Osteoblast (primary cell): ENCODE measurements at regions not wholly inside any gene's neighbourhood (a gene's known extent, or its start where the extent isn't known, plus 50 kb on each side); places are given as distances from the start of the nearest gene placed in this dataset.

Source experiments
- DNase-seq: peaks from one replicate; pipeline ENCODE4 v3.0.0; 2011; ENCODE audit warnings: low spot score, mixed read lengths; ENCODE audit not compliant: insufficient read length; ENCODE audit errors: missing footprints
- H2AFZ ChIP-seq: 2 replicates; pipeline ENCODE4 v1.6.0; 2011; ENCODE audit warnings: mild to moderate bottlenecking, low read length
- H3K27ac ChIP-seq: 2 replicates; pipeline ENCODE4 v1.5.1; 2011; ENCODE audit warnings: mild to moderate bottlenecking, low read depth, low read length, moderate library complexity
- H3K27me3 ChIP-seq: 2 replicates; pipeline ENCODE4 v1.6.0; 2012; ENCODE audit warnings: mild to moderate bottlenecking, control low read depth, inconsistent platforms, low read length, moderate library complexity; ENCODE audit not compliant: insufficient read depth
- H3K36me3 ChIP-seq: 2 replicates; pipeline ENCODE4 v1.5.1; 2011; ENCODE audit warnings: mild to moderate bottlenecking, low read length, control low read depth, moderate library complexity; ENCODE audit not compliant: insufficient read depth
- H3K4me1 ChIP-seq: 2 replicates; pipeline ENCODE4 v1.5.1; 2011; ENCODE audit warnings: mild to moderate bottlenecking, low read length, control low read depth, moderate library complexity; ENCODE audit not compliant: insufficient read depth
- H3K4me2 ChIP-seq: 2 replicates; pipeline ENCODE4 v1.6.0; 2011; ENCODE audit warnings: mild to moderate bottlenecking, low read length; ENCODE audit not compliant: insufficient read depth
- H3K4me3 ChIP-seq: fragments of 200-600 bp; sonication (generic); 3 replicates; pipeline ENCODE4 v1.5.1; 2012; ENCODE audit warnings: mild to moderate bottlenecking, low read length, inconsistent platforms; ENCODE audit not compliant: insufficient read depth
- H3K79me2 ChIP-seq: 2 replicates; pipeline ENCODE4 v1.6.0; 2012; ENCODE audit warnings: mild to moderate bottlenecking, low read length, control low read depth, inconsistent platforms; ENCODE audit not compliant: insufficient read depth
- H3K9me3 ChIP-seq: 2 replicates; pipeline ENCODE4 v1.5.1; 2011; ENCODE audit warnings: low read depth, low read length, control low read depth
- H4K20me1 ChIP-seq: 2 replicates; pipeline ENCODE4 v1.6.0; 2012; ENCODE audit warnings: mild to moderate bottlenecking, low read length, control low read depth; ENCODE audit not compliant: insufficient read depth
- TF ChIP-seq, protein P1 (sequence below): IDR thresholded peaks from 2 replicates; pipeline ENCODE4 v1.5.1; 2011; ENCODE audit warnings: mild to moderate bottlenecking, low read depth, low read length, moderate library complexity; ENCODE audit errors: extremely low read depth

DNA sequence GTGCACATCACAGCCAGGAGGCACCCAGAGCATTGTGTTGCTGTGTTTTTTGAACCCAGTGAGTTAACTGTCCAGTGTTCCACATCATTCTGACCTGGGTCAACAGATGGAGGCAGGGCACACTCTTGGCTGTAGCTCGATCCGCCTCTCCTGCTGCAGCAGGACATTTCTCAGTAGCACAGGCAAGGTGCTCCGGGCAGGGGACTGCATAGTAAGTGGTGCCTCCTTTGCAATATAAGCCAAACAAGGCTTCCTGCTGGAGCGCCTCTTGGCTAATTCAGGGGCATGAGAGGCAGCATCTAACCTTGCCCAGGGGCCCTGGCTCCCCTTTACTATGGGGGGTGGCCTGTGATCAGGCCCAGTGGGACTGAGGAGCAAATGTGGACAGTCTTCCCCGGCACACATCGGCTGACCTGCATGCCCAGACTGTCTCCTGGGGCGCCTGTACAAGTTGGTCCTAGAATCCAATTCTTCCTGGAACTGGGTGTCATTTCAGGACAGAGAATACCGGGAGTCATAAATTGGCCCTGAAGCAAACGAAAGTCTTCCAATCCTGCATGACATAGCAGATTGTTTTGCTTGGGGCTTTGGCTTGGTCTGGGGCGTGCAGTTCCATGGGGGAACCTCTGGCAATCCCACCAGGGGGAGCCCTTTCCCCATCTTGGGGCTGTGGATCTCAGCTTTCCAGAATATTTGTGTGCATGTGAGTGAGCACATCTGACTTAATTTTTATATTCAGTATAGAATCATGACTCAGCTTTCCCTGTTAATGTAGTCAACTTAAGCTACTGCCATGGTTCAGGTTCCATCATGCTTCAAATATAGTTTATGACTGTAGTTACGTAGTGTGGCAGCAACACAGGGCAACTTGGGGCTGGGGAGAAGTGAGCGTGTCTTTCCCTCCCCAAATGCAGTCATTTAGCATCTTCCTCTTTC is 56.0 kb upstream of the DDR1 start:
- H2AFZ ChIP-seq, result peak overlapping the region; percentile 80
- no peaks in the 10 kb centered on the region for H3K27me3 ChIP-seq
- H3K4me2 ChIP-seq, result peak overlapping the region; percentile 61
- peak overlapping the region; percentile 80 for H3K27ac ChIP-seq
- no peaks in the 10 kb centered on the region for H3K9me3 ChIP-seq
- H4K20me1 ChIP-seq, result no peaks in the 10 kb centered on the region
- peak; percentile 81 for DNase-seq
- H3K4me1 ChIP-seq, result peaks cover 12% of the 10 kb centered on the region
- TF ChIP-seq, protein P1, sequence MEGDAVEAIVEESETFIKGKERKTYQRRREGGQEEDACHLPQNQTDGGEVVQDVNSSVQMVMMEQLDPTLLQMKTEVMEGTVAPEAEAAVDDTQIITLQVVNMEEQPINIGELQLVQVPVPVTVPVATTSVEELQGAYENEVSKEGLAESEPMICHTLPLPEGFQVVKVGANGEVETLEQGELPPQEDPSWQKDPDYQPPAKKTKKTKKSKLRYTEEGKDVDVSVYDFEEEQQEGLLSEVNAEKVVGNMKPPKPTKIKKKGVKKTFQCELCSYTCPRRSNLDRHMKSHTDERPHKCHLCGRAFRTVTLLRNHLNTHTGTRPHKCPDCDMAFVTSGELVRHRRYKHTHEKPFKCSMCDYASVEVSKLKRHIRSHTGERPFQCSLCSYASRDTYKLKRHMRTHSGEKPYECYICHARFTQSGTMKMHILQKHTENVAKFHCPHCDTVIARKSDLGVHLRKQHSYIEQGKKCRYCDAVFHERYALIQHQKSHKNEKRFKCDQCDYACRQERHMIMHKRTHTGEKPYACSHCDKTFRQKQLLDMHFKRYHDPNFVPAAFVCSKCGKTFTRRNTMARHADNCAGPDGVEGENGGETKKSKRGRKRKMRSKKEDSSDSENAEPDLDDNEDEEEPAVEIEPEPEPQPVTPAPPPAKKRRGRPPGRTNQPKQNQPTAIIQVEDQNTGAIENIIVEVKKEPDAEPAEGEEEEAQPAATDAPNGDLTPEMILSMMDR, result peak; percentile 99
- H3K79me2 ChIP-seq, result no peaks in the 10 kb centered on the region
- no peaks in the 10 kb centered on the region for H3K36me3 ChIP-seq
- peak overlapping the region; percentile 26 for H3K4me3 ChIP-seq

DNA sequence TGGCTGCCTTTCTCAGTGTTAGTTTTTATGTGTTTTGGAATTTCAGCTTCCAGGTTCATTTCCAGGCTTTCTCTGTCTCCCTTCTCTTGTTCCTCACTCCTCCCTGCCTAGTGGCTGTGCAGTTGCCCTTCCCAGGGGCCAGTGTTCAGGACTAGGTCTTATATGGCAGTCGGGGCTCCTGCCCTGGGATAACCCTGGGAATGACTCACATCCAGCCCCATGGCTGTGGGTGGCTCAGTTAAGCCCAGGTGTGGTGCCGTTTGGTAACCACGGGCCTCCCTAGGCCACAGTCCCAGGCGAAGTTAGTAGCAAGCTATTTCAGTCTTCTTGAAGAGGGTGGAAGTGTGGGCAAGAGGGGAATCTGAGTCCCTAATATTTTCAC is 57.4 kb upstream of the DDR1 start:
- TF ChIP-seq, protein P1, result no peak
- no peaks in the 10 kb centered on the region for H3K27me3 ChIP-seq
- H3K79me2 ChIP-seq, result no peaks in the 10 kb centered on the region
- no peak overlapping the region for H3K27ac ChIP-seq
- H3K4me2 ChIP-seq, result no peak overlapping the region
- H3K36me3 ChIP-seq, result no peaks in the 10 kb centered on the region
- no peaks in the 10 kb centered on the region for H3K9me3 ChIP-seq
- DNase-seq, result no peak
- peak overlapping the region; percentile 81 for H2AFZ ChIP-seq
- H3K4me1 ChIP-seq, result peaks cover 21% of the 10 kb centered on the region
- no peak overlapping the region for H3K4me3 ChIP-seq
- no peaks in the 10 kb centered on the region for H4K20me1 ChIP-seq

DNA sequence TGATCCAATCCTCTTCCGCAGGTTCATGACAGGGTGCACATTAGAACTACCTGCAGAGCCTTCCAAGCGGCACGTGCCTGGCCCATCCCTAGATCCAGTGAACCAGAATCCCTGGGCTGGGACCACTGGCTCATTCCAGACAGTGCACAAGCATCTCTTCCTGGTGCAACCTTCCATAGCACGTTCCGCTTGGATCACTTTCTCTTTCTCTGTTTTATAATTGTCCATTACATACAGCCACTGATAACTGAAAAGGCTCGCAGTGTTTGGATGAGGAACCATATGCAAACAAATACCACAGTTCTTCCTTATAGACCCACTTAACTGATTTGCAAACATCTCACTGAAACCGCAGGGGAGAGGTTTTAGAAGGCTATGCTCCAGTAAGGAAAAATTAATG is 59.6 kb upstream of the DDR1 start:
- H3K27ac ChIP-seq, result no peak overlapping the region
- DNase-seq, result no peak
- H3K4me3 ChIP-seq, result no peak overlapping the region
- H4K20me1 ChIP-seq, result no peaks in the 10 kb centered on the region
- H3K4me2 ChIP-seq, result no peak overlapping the region
- no peaks in the 10 kb centered on the region for H3K79me2 ChIP-seq
- no peaks in the 10 kb centered on the region for H3K27me3 ChIP-seq
- no peaks in the 10 kb centered on the region for H3K36me3 ChIP-seq
- H3K9me3 ChIP-seq, result no peaks in the 10 kb centered on the region
- TF ChIP-seq, protein P1, result no peak
- no peak overlapping the region for H2AFZ ChIP-seq
- H3K4me1 ChIP-seq, result peaks cover 35% of the 10 kb centered on the region

DNA sequence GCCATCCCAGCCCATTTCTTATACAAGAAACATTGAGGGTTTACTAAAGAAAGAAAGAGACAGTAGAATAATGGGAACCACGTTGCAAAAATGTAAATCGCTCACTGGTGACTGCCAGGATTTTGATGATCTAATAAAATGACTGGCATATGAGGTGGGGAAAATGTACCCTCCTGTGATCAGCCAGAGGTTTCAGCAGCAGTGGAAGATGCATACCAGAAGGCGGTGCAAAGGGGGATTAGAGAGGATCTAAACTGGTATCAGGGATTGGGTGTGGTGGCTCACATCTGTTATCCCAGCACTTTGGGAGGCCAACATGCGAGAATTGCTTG is 60.8 kb upstream of the DDR1 start:
- H3K27me3 ChIP-seq, result no peaks in the 10 kb centered on the region
- no peaks in the 10 kb centered on the region for H3K9me3 ChIP-seq
- H3K79me2 ChIP-seq, result no peaks in the 10 kb centered on the region
- no peaks in the 10 kb centered on the region for H4K20me1 ChIP-seq
- DNase-seq, result no peak
- no peak overlapping the region for H2AFZ ChIP-seq
- H3K4me1 ChIP-seq, result peaks cover 42% of the 10 kb centered on the region
- H3K4me2 ChIP-seq, result no peak overlapping the region
- H3K36me3 ChIP-seq, result no peaks in the 10 kb centered on the region
- H3K4me3 ChIP-seq, result no peak overlapping the region
- TF ChIP-seq, protein P1, result no peak
- no peak overlapping the region for H3K27ac ChIP-seq
